GM06990 (cell line): ENCODE measurements at regions not wholly inside any gene's neighbourhood (a gene's known extent, or its start where the extent isn't known, plus 50 kb on each side); places are given as distances from the start of the nearest gene placed in this dataset.

Experiments used
- DNase-seq: peaks from one replicate; pipeline ENCODE4 v3.0.0-alpha.2; 2011; ENCODE audit not compliant: insufficient read length; ENCODE audit errors: extremely low read depth
- H3K27me3 ChIP-seq: replicated peaks from 2 replicates; pipeline ENCODE4 v1.6.0; 2011; ENCODE audit warnings: low read length; ENCODE audit not compliant: control insufficient read depth, insufficient read depth
- H3K36me3 ChIP-seq: 2 replicates; pipeline ENCODE4 v1.5.1; 2011; ENCODE audit warnings: low read length; ENCODE audit not compliant: control insufficient read depth, insufficient read depth
- H3K4me3 ChIP-seq: replicated peaks from 2 replicates; pipeline ENCODE4 v1.5.1; 2011; ENCODE audit warnings: low read depth, mild to moderate bottlenecking, control low read depth, low read length
- TF ChIP-seq, protein P1 (sequence below): IDR thresholded peaks from 2 replicates; pipeline ENCODE4 v1.5.1; 2011; ENCODE audit warnings: low read length, control low read depth, mild to moderate bottlenecking, inconsistent platforms; ENCODE audit not compliant: insufficient read depth, poor library complexity, severe bottlenecking

GRCh38 chr6:141482796-141483597, 649.7 kb upstream of the GJE1 start:
- no peaks in the 10 kb centered on the region for H3K36me3 ChIP-seq
- DNase-seq: no peak
- TF ChIP-seq, protein P1, sequence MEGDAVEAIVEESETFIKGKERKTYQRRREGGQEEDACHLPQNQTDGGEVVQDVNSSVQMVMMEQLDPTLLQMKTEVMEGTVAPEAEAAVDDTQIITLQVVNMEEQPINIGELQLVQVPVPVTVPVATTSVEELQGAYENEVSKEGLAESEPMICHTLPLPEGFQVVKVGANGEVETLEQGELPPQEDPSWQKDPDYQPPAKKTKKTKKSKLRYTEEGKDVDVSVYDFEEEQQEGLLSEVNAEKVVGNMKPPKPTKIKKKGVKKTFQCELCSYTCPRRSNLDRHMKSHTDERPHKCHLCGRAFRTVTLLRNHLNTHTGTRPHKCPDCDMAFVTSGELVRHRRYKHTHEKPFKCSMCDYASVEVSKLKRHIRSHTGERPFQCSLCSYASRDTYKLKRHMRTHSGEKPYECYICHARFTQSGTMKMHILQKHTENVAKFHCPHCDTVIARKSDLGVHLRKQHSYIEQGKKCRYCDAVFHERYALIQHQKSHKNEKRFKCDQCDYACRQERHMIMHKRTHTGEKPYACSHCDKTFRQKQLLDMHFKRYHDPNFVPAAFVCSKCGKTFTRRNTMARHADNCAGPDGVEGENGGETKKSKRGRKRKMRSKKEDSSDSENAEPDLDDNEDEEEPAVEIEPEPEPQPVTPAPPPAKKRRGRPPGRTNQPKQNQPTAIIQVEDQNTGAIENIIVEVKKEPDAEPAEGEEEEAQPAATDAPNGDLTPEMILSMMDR: no peak
- H3K4me3 ChIP-seq: peak overlapping the region; percentile 15
- H3K27me3 ChIP-seq: no peaks in the 10 kb centered on the region

DNA sequence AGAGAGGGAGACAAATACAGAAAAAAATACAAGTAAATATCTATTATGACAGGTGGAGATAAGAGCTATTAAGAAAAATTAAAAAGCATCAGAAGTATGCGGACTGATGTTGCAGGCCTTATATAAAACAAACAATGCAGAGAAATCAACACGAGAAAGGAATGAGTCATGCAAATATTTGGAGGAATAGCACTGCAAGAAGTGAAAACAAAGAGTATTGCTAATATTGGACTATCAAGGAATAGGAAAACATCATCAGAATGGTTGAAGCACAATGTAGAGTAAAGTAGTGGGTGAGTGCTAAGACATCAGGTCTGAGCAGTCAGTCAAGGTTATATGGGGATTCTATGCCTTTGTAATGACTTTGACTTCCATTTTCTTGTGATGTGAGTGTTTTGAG, 657.5 kb upstream of the GJE1 start:
- no peaks in the 10 kb centered on the region for H3K36me3 ChIP-seq
- H3K4me3 ChIP-seq: no peak overlapping the region
- DNase-seq: no peak
- TF ChIP-seq, protein P1: no peak
- H3K27me3 ChIP-seq: no peaks in the 10 kb centered on the region

DNA sequence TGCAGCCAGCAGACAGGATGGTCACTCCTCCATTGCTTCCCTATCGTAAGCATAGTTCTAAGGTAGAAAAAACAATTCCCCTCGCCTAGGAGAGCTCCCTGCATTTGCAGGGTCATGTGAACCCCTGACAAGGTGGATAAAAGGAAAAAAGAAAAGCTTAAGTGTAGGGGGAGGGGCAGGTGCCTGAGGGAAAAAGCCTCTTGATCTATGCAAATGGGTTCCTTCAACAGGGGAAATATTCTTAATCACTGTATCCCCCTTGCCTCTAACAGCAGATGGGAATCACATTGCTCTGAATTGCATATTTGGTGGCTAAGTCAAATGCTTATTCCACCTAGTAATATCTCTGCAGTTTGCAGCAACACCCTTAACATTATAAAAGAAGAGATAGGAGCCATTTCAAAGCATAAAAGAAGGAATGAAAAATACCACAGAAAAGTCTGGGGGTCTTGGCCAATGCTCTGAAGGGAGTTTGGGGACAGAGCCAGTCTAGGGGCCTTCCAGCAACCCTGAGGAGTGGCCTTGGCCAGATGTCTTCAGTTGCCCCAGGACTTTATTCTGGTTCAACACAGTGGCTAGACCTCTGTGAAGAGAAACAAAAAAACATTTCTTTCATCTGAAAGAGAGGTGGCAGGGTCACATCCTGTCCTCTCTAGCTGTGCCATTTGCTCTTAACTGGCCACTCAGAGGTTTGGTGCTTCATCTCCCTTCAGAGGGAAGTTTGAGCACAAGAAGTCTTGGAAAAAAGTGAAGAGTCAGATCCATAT, 660.4 kb upstream of the GJE1 start:
- TF ChIP-seq, protein P1: no peak
- Histone ChIP-seq H3K4me3 (no peak overlapping the region), H3K27me3 (no peaks in the 10 kb centered on the region), H3K36me3 (no peaks in the 10 kb centered on the region)
- no peak for DNase-seq

- TF ChIP-seq, protein P1: no peak
- no peaks in the 10 kb centered on the region for H3K27me3 ChIP-seq
- H3K36me3 ChIP-seq: no peaks in the 10 kb centered on the region
- no peak overlapping the region for H3K4me3 ChIP-seq
- DNase-seq: no peak
Observed at GRCh38 chr6:141470810-141471209, 661.9 kb upstream of the GJE1 start.

DNA sequence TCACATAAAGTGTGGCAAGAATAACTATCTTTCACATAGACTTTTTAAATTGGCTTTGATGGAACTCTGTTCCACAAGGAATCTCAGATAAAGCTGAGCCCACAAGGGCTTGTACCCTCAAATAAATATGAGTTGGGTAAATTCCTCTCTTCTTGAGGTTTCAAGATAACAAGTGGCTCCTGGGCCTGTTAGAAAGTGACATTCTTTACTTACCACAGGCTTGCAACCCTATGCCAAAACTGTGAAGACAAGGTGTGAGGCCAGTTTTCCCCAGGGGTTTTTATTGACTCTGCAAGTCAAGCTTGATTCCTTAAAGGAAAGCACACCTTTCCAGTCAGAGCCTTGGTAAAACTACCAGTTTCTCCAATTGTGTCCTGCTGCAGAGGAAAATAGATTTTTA, 664.8 kb upstream of the GJE1 start:
- no peak for DNase-seq
- H3K4me3 ChIP-seq: no peak overlapping the region
- TF ChIP-seq, protein P1: no peak
- H3K36me3 ChIP-seq: no peaks in the 10 kb centered on the region
- H3K27me3 ChIP-seq: no peaks in the 10 kb centered on the region
